OCI-LY3 (cell line): ENCODE measurements at regions not wholly inside any gene's neighbourhood (a gene's known extent, or its start where the extent isn't known, plus 50 kb on each side); places are given as distances from the start of the nearest gene placed in this dataset.

Experiments
- CTCF ChIP-seq: fragments of 200-600, 300-600 bp; sonication (generic); IDR thresholded peaks from 2 replicates; pipeline ENCODE4 v1.5.1; 2014; ENCODE audit warnings: antibody characterized with exemption, low read length, low read depth
- EZH2phosphoT487 ChIP-seq: fragments of 200-600 bp; shearing (Covaris generic); IDR thresholded peaks from 2 replicates; pipeline ENCODE4 v1.6.1; 2018; ENCODE audit warnings: antibody characterized with exemption, mixed run types, low read depth

DNA sequence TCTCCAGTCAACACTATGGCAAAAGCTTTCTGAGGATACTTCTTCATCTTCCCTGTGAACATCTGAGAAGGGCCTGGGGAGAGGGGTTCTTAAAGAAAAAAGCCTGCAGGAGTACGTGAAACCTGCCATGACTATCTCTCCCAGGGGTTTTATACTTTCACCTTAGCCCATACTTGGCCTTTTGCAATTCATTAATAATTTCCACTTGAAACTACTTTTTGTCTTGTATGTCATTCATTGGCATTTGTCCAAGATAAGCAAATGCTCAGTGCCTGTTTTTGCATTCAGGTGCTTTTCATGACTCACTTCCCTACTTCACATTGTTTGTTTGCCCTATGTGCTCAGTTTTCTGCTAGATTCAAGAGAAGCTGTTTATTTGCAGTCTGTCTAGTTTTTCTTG is 580.3 kb upstream of the GJE1 start:
- TF ChIP-seq CTCF: no peak
- TF ChIP-seq EZH2phosphoT487: no peak
